K562 (cell line): ENCODE measurements at regions not wholly inside any gene's neighbourhood (a gene's known extent, or its start where the extent isn't known, plus 50 kb on each side); places are given as distances from the start of the nearest gene placed in this dataset.

Source experiments
- ATAC-seq: fragments of 200-7000 bp; cut with Tn5 transposase; 3 replicates; pipeline ENCODE4 v1.9.1; 2020; ENCODE audit warnings: moderate library complexity
- BruUV-seq: library from RNA; stranded (reverse); fragments of 400-500 nt; replicated peaks from 2 replicates; lab custom pipeline; 2021; lab: Mats Ljungman, UMichigan
- CTCF ChIA-PET: fragments of 300-600 bp; formaldehyde crosslinking; extraction: SDS; loops from one replicate; lab custom pipeline; 2021; ENCODE audit warnings: low intra/inter-chr PET ratio; lab: Yijun Ruan, JAX
- POLR2A ChIA-PET: fragments of 300-600, 350-650 bp; sonication (Branson Sonifier 250); formaldehyde crosslinking; extraction: SDS; loops from one replicate; lab custom pipeline; 2021; ENCODE audit warnings: antibody characterized with exemption, inconsistent platforms; lab: Yijun Ruan, JAX
- DNase-seq, 4 experiments: peaks; one replicate each; pipeline versions ENCODE4 v3.0.0 to v3.0.0-alpha.2; 2011 to 2018; ENCODE audit warnings: low spot score in 3 of 4, mixed read lengths in 3 of 4; ENCODE audit errors: extremely low read depth in 1 of 4
- FAIRE-seq: peaks from 2 replicates; lab custom pipeline; 2011; peaks lifted over from hg19 to GRCh38; lab: Jason Lieb, UNC
- H2AFZ ChIP-seq: 2 replicates; pipeline ENCODE4 v1.6.0; 2011; ENCODE audit warnings: low read depth, low read length, control low read depth, inconsistent platforms
- H3K27ac ChIP-seq: fragments of 200-600 bp; 3 replicates; pipeline ENCODE4 v1.8.0; 2011; ENCODE audit warnings: low read depth, mild to moderate bottlenecking, control low read depth, inconsistent platforms, low read length, moderate library complexity, mixed read lengths; ENCODE audit errors: extremely low read depth
- H3K27me3 ChIP-seq, 2 experiments: fragments of 300-600 bp in 1 of 2; 2 replicates in 1 of 2; 3 replicates in 1 of 2; pipeline versions ENCODE4 v1.6.0 to v1.8.0; 2011; ENCODE audit warnings: inconsistent platforms in 2 of 2, low read length in 2 of 2, mild to moderate bottlenecking in 1 of 2, mixed read lengths in 1 of 2, moderate library complexity in 1 of 2; ENCODE audit not compliant: control insufficient read depth in 2 of 2, insufficient read depth in 2 of 2
- H3K36me3 ChIP-seq: fragments of 300-600 bp; 3 replicates; pipeline ENCODE4 v1.8.0; 2011; ENCODE audit warnings: mild to moderate bottlenecking, low read length, inconsistent platforms; ENCODE audit not compliant: control insufficient read depth, insufficient read depth
- H3K4me1 ChIP-seq, 2 experiments: fragments of 200-600 bp in 1 of 2; replicated peaks in 1 of 2; 2 replicates in 1 of 2; 3 replicates in 1 of 2; pipeline versions ENCODE4 v1.5.1 to v1.8.0; 2011; ENCODE audit warnings: inconsistent platforms in 2 of 2, low read length in 2 of 2, mild to moderate bottlenecking in 1 of 2, mixed read lengths in 1 of 2, moderate library complexity in 1 of 2; ENCODE audit not compliant: control insufficient read depth in 2 of 2, insufficient read depth in 2 of 2
- H3K4me2 ChIP-seq: 2 replicates; pipeline ENCODE4 v1.6.1; 2011; ENCODE audit warnings: low read length, control low read depth, inconsistent platforms, mixed read lengths; ENCODE audit not compliant: insufficient read depth
- H3K4me3 ChIP-seq: fragments of 200-600 bp; sonication (generic), shearing (Covaris generic); 2 replicates; pipeline ENCODE4 v1.5.1; 2016; ENCODE audit warnings: control low read depth, inconsistent platforms
- H3K79me2 ChIP-seq: fragments of 200-600 bp; 3 replicates; pipeline ENCODE4 v1.8.0; 2011; ENCODE audit warnings: low read length, inconsistent platforms; ENCODE audit not compliant: control insufficient read depth, insufficient read depth
- H3K9ac ChIP-seq, 2 experiments: 2 replicates each; pipeline versions ENCODE4 v1.6.0 to v1.6.1; 2011; ENCODE audit warnings: low read depth in 2 of 2, low read length in 2 of 2, control low read depth in 1 of 2, inconsistent platforms in 1 of 2, mild to moderate bottlenecking in 1 of 2, mixed read lengths in 1 of 2; ENCODE audit not compliant: insufficient read depth in 1 of 2
- H3K9me1 ChIP-seq: one replicate; pipeline ENCODE4 v1.6.0; 2011; ENCODE audit warnings: inconsistent platforms, mild to moderate bottlenecking, low read length, moderate library complexity; ENCODE audit not compliant: control insufficient read depth, insufficient read depth
- H3K9me3 ChIP-seq: replicated peaks from 2 replicates; pipeline ENCODE4 v1.5.1; 2011; ENCODE audit warnings: low read depth, low read length, inconsistent platforms; ENCODE audit not compliant: control insufficient read depth, insufficient read depth
- H4K20me1 ChIP-seq: replicated peaks from 2 replicates; pipeline ENCODE4 v1.6.1; 2011; ENCODE audit warnings: low read length, inconsistent platforms, mixed read lengths; ENCODE audit not compliant: control insufficient read depth, insufficient read depth
- CHCHD3 ChIP-seq: fragments of 250-450 bp; sonication (Bioruptor Pico); IDR thresholded peaks from 2 replicates; pipeline ENCODE4 v2.1.2; 2022; ENCODE audit warnings: mild to moderate bottlenecking
- COPS2 ChIP-seq: fragments of 450-650 bp; conservative IDR thresholded peaks from 2 replicates; pipeline ENCODE4 v1.6.1; 2016; ENCODE audit warnings: mild to moderate bottlenecking, moderate library complexity
- ETS2 ChIP-seq: IDR thresholded peaks from 2 replicates; pipeline ENCODE4 v1.6.1; 2016; ENCODE audit warnings: borderline replicate concordance, missing genetic modification characterization, mild to moderate bottlenecking, moderate library complexity, missing compliant biosample characterization; ENCODE audit not compliant: poor library complexity, severe bottlenecking
- EZH2 ChIP-seq: IDR thresholded peaks from 2 replicates; pipeline ENCODE4 v1.6.1; 2012; ENCODE audit warnings: low read depth, mild to moderate bottlenecking, inconsistent platforms, low read length, borderline replicate concordance
- GATA2 ChIP-seq: sonication (generic); formaldehyde crosslinking; IDR thresholded peaks from 2 replicates; pipeline ENCODE4 v1.4.0; 2020; ENCODE audit warnings: mild to moderate bottlenecking, missing genetic modification reagents
- HNRNPH1 ChIP-seq: fragments of 200-400 bp; formaldehyde crosslinking; optimal IDR thresholded peaks from 2 replicates; pipeline ENCODE3; 2017; ENCODE audit warnings: low read depth, mild to moderate bottlenecking, low read length, moderate library complexity
- NELFE ChIP-seq: IDR thresholded peaks from 2 replicates; pipeline ENCODE4 v1.6.1; 2011; ENCODE audit warnings: mild to moderate bottlenecking; ENCODE audit not compliant: insufficient read depth, insufficient read length
- SMARCB1 ChIP-seq: IDR thresholded peaks from 2 replicates; pipeline ENCODE4 v1.6.1; 2011; ENCODE audit warnings: improper control_type of control experiment, low read depth; ENCODE audit not compliant: insufficient read length
- ZFPM2 ChIP-seq: fragments of 250-450 bp; sonication (Bioruptor Pico); IDR thresholded peaks from 2 replicates; pipeline ENCODE4 v1.5.1; 2022; ENCODE audit warnings: mild to moderate bottlenecking
- ZNF124 ChIP-seq: sonication (generic); formaldehyde crosslinking; IDR thresholded peaks from 2 replicates; pipeline ENCODE4 v1.8.1; 2022; ENCODE audit warnings: missing genetic modification reagents
- WGBS: fragments of 100-300 bp; shearing (Covaris generic); methylation state at CpG from one replicate; pipeline ENCODE4 v1.1.6; 2016; ENCODE audit warnings: low coverage, mixed read lengths; ENCODE audit not compliant: insufficient coverage; ENCODE audit errors: missing lambda C conversion rate; 5-methylcytosine and 5-hydroxymethylcytosine counted together
- in situ Hi-C: fragments of 300-500 bp; cut with MboI; formaldehyde crosslinking; loops from 4 replicates; pipeline ENCODE4 v1.15.0; 2018; ENCODE audit warnings: inconsistent platforms, mixed read lengths
- intact Hi-C: fragments of 100-400 bp; cut with micrococcal nuclease; formaldehyde crosslinking; loops from 2 replicates; pipeline ENCODE4 v1.14.2; 2022
- TF ChIP-seq, protein P1 (sequence below): sonication (generic); formaldehyde crosslinking; IDR thresholded peaks from 2 replicates; pipeline ENCODE4 v1.8.1; 2023; ENCODE audit warnings: mild to moderate bottlenecking, missing genetic modification reagents
- TF ChIP-seq, protein P2 (sequence below): fragments of 250-450 bp; sonication (Bioruptor Pico); IDR thresholded peaks from 2 replicates; pipeline ENCODE4 v1.5.0; 2021; ENCODE audit warnings: mild to moderate bottlenecking, borderline replicate concordance

DNA sequence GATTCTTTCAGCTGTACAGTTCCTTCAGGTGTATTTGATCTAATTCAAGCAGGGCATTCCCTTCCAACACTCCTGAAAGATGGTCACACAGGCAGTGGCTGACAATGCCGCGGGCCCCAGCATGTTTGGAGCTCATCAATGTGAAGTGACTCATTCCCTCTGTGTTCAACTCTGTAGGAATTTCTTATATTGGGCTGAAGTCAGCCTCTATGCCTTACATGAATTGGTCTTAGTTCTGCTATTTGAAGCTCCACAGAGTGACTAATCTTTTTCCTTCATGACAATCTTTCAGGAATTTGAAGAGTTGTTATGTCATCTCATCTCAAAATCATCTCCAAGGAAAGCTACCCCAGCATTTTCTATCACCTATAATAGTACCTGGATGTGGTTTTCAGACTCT, 142.5 kb upstream of the C2CD4B start:
- no peak for ATAC-seq
- intact Hi-C loops: loop anchor here (10.0 kb wide), 1 partner anchor 223 kb away; no protein-coding TSS in a partner anchor
- in situ Hi-C loops: no loop called here
- ChIA-PET CTCF (interaction anchor here (1.4 to 1.6 kb wide), 2 partner anchors 53 to 436 kb away, joined by 3 to 4 read pairs; no protein-coding TSS in a partner anchor), POLR2A (no interaction called here)
- Histone ChIP-seq H3K9ac (no peak overlapping the region), H3K4me3 (no peak overlapping the region), H3K27me3 (peaks cover 2 to 4% of the 10 kb centered on the region in 2 experiments; a peak in 3 of 5 replicates), H3K9me1 (no peaks in the 10 kb centered on the region), H2AFZ (no peak overlapping the region), H3K79me2 (no peaks in the 10 kb centered on the region), H3K36me3 (no peaks in the 10 kb centered on the region), H3K4me2 (no peak overlapping the region), H3K4me1 (no peaks in the 10 kb centered on the region; a peak in 1 of 5 replicates), H3K9me3 (no peaks in the 10 kb centered on the region), H3K27ac (no peak overlapping the region), H4K20me1 (no peaks in the 10 kb centered on the region)
- WGBS: 0% methylated on average over 2 of the region's 2 CpGs
- FAIRE-seq: no peak
- TF ChIP-seq EZH2 (no peak), SMARCB1 (no peak), ETS2 (tag) (no peak), ZNF124 (CRISPR knock-in tag) (no peak), NELFE (no peak)
- DNase-seq: no peak
- no TSS peak for BruUV-seq

DNA sequence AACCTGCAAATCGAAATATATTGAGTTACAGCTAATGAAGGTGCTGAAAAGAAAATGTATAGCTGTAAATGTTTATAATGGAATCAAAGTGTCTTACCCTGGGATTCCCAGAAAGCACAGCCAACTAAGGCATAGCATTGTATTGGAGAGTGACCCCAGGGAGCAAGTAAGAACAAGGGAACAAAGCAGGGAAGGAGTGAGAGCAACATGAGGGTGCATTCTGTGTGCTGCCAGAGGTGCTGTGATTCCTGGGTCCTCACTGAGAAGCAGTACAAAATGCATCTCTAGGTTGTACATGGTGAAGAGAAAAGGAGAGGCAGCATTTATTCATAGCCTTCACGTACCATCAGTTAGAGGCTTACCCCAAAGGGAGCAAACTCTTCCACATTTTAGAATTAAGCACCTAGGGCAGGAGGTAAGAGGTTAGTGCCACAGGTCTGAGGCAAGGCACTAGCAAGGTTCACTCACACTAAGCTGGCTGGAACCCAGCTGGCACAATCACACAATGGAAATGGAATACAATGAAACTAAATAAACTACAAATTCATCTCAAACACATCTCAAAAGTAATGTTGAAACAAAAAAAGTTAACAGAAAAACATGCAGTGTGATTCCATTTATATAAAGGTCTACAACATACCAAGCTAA, 151.5 kb upstream of the C2CD4B start:
- no peaks in the 10 kb centered on the region for H3K36me3 ChIP-seq
- FAIRE-seq (no peak), DNase-seq (no peak), ATAC-seq (no peak)
- ChIA-PET POLR2A (no interaction called here), CTCF (no interaction called here)
- no peaks in the 10 kb centered on the region for H3K9me1 ChIP-seq
- no peaks in the 10 kb centered on the region for H3K4me1 ChIP-seq
- H3K79me2 ChIP-seq: no peaks in the 10 kb centered on the region
- no peaks in the 10 kb centered on the region for H4K20me1 ChIP-seq
- 0% methylated on average over 2 of the region's 2 CpGs for WGBS
- no peak overlapping the region for H3K4me3 ChIP-seq
- no peak overlapping the region for H2AFZ ChIP-seq
- intact Hi-C loops (no loop called here), in situ Hi-C loops (no loop called here)
- H3K27me3 ChIP-seq: peaks cover 0 to 17% of the 10 kb centered on the region in 2 experiments; a peak in 2 of 5 replicates
- H3K27ac ChIP-seq: no peak overlapping the region
- no TSS peak for BruUV-seq
- H3K4me2 ChIP-seq: no peak overlapping the region
- H3K9ac ChIP-seq: no peak overlapping the region
- no peaks in the 10 kb centered on the region for H3K9me3 ChIP-seq
- TF ChIP-seq COPS2 (no peak), HNRNPH1 (no peak), GATA2 (no peak), ZFPM2 (CRISPR knock-in tag) (no peak), CHCHD3 (CRISPR knock-in tag) (no peak)
- TF ChIP-seq, protein P1, sequence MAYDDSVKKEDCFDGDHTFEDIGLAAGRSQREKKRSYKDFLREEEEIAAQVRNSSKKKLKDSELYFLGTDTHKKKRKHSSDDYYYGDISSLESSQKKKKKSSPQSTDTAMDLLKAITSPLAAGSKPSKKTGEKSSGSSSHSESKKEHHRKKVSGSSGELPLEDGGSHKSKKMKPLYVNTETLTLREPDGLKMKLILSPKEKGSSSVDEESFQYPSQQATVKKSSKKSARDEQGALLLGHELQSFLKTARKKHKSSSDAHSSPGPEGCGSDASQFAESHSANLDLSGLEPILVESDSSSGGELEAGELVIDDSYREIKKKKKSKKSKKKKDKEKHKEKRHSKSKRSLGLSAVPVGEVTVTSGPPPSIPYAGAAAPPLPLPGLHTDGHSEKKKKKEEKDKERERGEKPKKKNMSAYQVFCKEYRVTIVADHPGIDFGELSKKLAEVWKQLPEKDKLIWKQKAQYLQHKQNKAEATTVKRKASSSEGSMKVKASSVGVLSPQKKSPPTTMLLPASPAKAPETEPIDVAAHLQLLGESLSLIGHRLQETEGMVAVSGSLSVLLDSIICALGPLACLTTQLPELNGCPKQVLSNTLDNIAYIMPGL (CRISPR knock-in tag): no peak
- TF ChIP-seq, protein P2, sequence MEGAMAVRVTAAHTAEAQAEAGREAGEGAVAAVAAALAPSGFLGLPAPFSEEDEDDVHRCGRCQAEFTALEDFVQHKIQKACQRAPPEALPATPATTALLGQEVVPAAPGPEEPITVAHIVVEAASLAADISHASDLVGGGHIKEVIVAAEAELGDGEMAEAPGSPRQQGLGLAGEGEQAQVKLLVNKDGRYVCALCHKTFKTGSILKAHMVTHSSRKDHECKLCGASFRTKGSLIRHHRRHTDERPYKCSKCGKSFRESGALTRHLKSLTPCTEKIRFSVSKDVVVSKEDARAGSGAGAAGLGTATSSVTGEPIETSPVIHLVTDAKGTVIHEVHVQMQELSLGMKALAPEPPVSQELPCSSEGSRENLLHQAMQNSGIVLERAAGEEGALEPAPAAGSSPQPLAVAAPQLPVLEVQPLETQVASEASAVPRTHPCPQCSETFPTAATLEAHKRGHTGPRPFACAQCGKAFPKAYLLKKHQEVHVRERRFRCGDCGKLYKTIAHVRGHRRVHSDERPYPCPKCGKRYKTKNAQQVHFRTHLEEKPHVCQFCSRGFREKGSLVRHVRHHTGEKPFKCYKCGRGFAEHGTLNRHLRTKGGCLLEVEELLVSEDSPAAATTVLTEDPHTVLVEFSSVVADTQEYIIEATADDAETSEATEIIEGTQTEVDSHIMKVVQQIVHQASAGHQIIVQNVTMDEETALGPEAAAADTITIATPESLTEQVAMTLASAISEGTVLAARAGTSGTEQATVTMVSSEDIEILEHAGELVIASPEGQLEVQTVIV (CRISPR knock-in tag): no peak
